Endothelial cell of umbilical vein (primary cell): ENCODE measurements at regions not wholly inside any gene's neighbourhood (a gene's known extent, or its start where the extent isn't known, plus 50 kb on each side); places are given as distances from the start of the nearest gene placed in this dataset.

Source experiments
- BruUV-seq: library from RNA; stranded (reverse); fragments of 400-500 nt; replicated peaks from 2 replicates; lab custom pipeline; 2021; lab: Mats Ljungman, UMichigan
- CTCF ChIA-PET: fragments of 300-600, 350-600 bp; sonication (Branson Sonifier 250); formaldehyde crosslinking; loops from one replicate; lab custom pipeline; 2021; ENCODE audit warnings: antibody characterized with exemption, inconsistent platforms; lab: Charles Lee
- POLR2A ChIA-PET: fragments of 300-600, 350-600 bp; sonication (Branson Sonifier 250); formaldehyde crosslinking; loops from one replicate; lab custom pipeline; 2021; ENCODE audit warnings: antibody characterized with exemption, inconsistent platforms; lab: Charles Lee
- DNase-seq: peaks from one replicate; pipeline ENCODE4 v3.0.0-alpha.2; 2011; ENCODE audit warnings: low read depth, low spot score
- FAIRE-seq: peaks from 2 replicates; lab custom pipeline; 2011; peaks lifted over from hg19 to GRCh38; lab: Jason Lieb, UNC
- H2AFZ ChIP-seq: 2 replicates; pipeline ENCODE4 v1.6.0; 2012; ENCODE audit warnings: low read depth, low read length, control low read depth, inconsistent platforms
- H3K27ac ChIP-seq: 2 replicates; pipeline ENCODE4 v1.5.1; 2011; ENCODE audit warnings: low read depth, mild to moderate bottlenecking, control low read depth, low read length, moderate library complexity; ENCODE audit not compliant: insufficient read depth
- H3K27me3 ChIP-seq, 2 experiments: 2 replicates each; pipeline versions ENCODE4 v1.6.0 to v1.6.1; 2011; ENCODE audit warnings: low read length in 2 of 2, mixed read lengths in 1 of 2; ENCODE audit not compliant: control insufficient read depth in 2 of 2, insufficient read depth in 2 of 2
- H3K36me3 ChIP-seq, 2 experiments: 2 replicates in 1 of 2; 3 replicates in 1 of 2; pipeline ENCODE4 v1.5.1; 2011; ENCODE audit warnings: low read length in 2 of 2, mild to moderate bottlenecking in 1 of 2, moderate library complexity in 1 of 2; ENCODE audit not compliant: control insufficient read depth in 2 of 2, insufficient read depth in 2 of 2; ENCODE audit errors: extremely low read depth in 1 of 2
- H3K4me1 ChIP-seq: 3 replicates; pipeline ENCODE4 v1.5.1; 2011; ENCODE audit warnings: mild to moderate bottlenecking, low read length; ENCODE audit not compliant: control insufficient read depth, insufficient read depth; ENCODE audit errors: extremely low read depth
- H3K4me2 ChIP-seq: 2 replicates; pipeline ENCODE4 v1.6.1; 2011; ENCODE audit warnings: low read length, control low read depth, mixed read lengths; ENCODE audit not compliant: insufficient read depth
- H3K4me3 ChIP-seq, 3 experiments: fragments of 200-600 bp in 1 of 3; sonication (generic), shearing (Covaris generic) in 1 of 3; replicated peaks in 1 of 3; 2 replicates each; pipeline ENCODE4 v1.5.1; 2011 to 2016; ENCODE audit warnings: control low read depth in 3 of 3, low read length in 3 of 3, mild to moderate bottlenecking in 2 of 3, inconsistent platforms in 1 of 3, low read depth in 1 of 3, moderate library complexity in 1 of 3; ENCODE audit not compliant: insufficient read depth in 1 of 3
- H3K79me2 ChIP-seq: 2 replicates; pipeline ENCODE4 v1.6.0; 2012; ENCODE audit warnings: low read length, inconsistent platforms; ENCODE audit not compliant: control insufficient read depth, insufficient read depth
- H3K9ac ChIP-seq: replicated peaks from 2 replicates; pipeline ENCODE3; 2011; ENCODE audit warnings: low read length, control low read depth; ENCODE audit not compliant: insufficient read depth; ENCODE audit errors: extremely low read depth
- H3K9me1 ChIP-seq: replicated peaks from 3 replicates; pipeline ENCODE4 v1.6.0; 2011; ENCODE audit warnings: mild to moderate bottlenecking, low read length; ENCODE audit not compliant: control insufficient read depth, insufficient read depth; ENCODE audit errors: extremely low read depth
- H3K9me3 ChIP-seq: replicated peaks from 2 replicates; pipeline ENCODE4 v1.5.1; 2012; ENCODE audit warnings: low read length, inconsistent platforms; ENCODE audit not compliant: control insufficient read depth, insufficient read depth
- H4K20me1 ChIP-seq: replicated peaks from 2 replicates; pipeline ENCODE3; 2011; ENCODE audit warnings: mild to moderate bottlenecking, low read length; ENCODE audit not compliant: control insufficient read depth, insufficient read depth; ENCODE audit errors: extremely low read depth
- EZH2 ChIP-seq: IDR thresholded peaks from 2 replicates; pipeline ENCODE4 v1.6.1; 2012; ENCODE audit warnings: borderline replicate concordance, low read depth, mild to moderate bottlenecking, moderate library complexity, low read length, inconsistent platforms; ENCODE audit not compliant: severe bottlenecking
- FOS ChIP-seq: IDR thresholded peaks from 2 replicates; pipeline ENCODE4 v1.6.1; 2011; ENCODE audit warnings: mild to moderate bottlenecking, low read length, moderate library complexity, borderline replicate concordance; ENCODE audit not compliant: insufficient read depth
- GATA2 ChIP-seq: IDR thresholded peaks from 2 replicates; pipeline ENCODE4 v1.7.0; 2011; ENCODE audit warnings: low read depth, mild to moderate bottlenecking, moderate library complexity, mixed read lengths, low read length; ENCODE audit not compliant: insufficient read length, insufficient read depth
- JUN ChIP-seq: IDR thresholded peaks from 2 replicates; pipeline ENCODE4 v1.6.1; 2011; ENCODE audit warnings: borderline replicate concordance, low read depth; ENCODE audit not compliant: insufficient read length, insufficient read depth
- MYC ChIP-seq: IDR thresholded peaks from one replicate; pipeline ENCODE4 v1.6.1; 2011; ENCODE audit warnings: mild to moderate bottlenecking, low read depth, low read length
- POLR2A ChIP-seq: IDR thresholded peaks from 2 replicates; pipeline ENCODE4 v1.6.1; 2012; ENCODE audit warnings: low read depth, mild to moderate bottlenecking, control low read depth, low read length
- POLR2AphosphoS5 ChIP-seq: IDR thresholded peaks from 2 replicates; pipeline ENCODE4 v1.6.1; 2012; ENCODE audit warnings: low read depth, mild to moderate bottlenecking, control low read depth, low read length, moderate library complexity; ENCODE audit not compliant: insufficient read depth
- dilution Hi-C: fragments of 300-500 bp; cut with MboI; formaldehyde crosslinking; loops from one replicate; pipeline ENCODE4 v1.15.0; 2019; ENCODE audit warnings: low sequenced_read_pairs; ENCODE audit not compliant: extremely low pct_ligation_motif_present
- intact Hi-C: fragments of 100-400 bp; cut with micrococcal nuclease; formaldehyde crosslinking; loops from one replicate; pipeline ENCODE4 v1.10.0; 2022
- TF ChIP-seq, protein P1 (sequence below), 2 donors: IDR thresholded peaks; 1 replicate in 1 of 2; 2 replicates in 1 of 2; pipeline ENCODE4 v1.5.1; 2011; ENCODE audit warnings: low read length in 2 of 2, mild to moderate bottlenecking in 2 of 2, moderate library complexity in 2 of 2, control low read depth in 1 of 2, inconsistent platforms in 1 of 2, low read depth in 1 of 2; ENCODE audit not compliant: insufficient read depth in 1 of 2; ENCODE audit errors: extremely low read depth in 1 of 2
- TF ChIP-seq, protein P2 (sequence below): IDR thresholded peaks from 2 replicates; pipeline ENCODE4 v1.6.1; 2011; ENCODE audit not compliant: insufficient read depth, insufficient read length

GRCh38 chrX:107325467-107325866 is 119.1 kb downstream of the DNAAF6 start:
- H3K4me2 ChIP-seq: no peak overlapping the region
- intact Hi-C loops: loop anchor here (1.0 to 10.0 kb wide), 2 partner anchors 300 to 431 kb away; no protein-coding TSS in a partner anchor
- H3K79me2 ChIP-seq: no peaks in the 10 kb centered on the region
- no TSS peak for BruUV-seq
- ChIA-PET POLR2A (no interaction called here), CTCF (interaction anchor here (1.2 to 2.4 kb wide), 5 partner anchors 12 to 451 kb away, joined by 4 to 17 read pairs (median 11); no protein-coding TSS in a partner anchor)
- TF ChIP-seq POLR2AphosphoS5 (no peak), POLR2A (no peak), JUN (no peak), FOS (no peak), GATA2 (no peak), MYC (no peak), EZH2 (no peak)
- TF ChIP-seq, protein P1, sequence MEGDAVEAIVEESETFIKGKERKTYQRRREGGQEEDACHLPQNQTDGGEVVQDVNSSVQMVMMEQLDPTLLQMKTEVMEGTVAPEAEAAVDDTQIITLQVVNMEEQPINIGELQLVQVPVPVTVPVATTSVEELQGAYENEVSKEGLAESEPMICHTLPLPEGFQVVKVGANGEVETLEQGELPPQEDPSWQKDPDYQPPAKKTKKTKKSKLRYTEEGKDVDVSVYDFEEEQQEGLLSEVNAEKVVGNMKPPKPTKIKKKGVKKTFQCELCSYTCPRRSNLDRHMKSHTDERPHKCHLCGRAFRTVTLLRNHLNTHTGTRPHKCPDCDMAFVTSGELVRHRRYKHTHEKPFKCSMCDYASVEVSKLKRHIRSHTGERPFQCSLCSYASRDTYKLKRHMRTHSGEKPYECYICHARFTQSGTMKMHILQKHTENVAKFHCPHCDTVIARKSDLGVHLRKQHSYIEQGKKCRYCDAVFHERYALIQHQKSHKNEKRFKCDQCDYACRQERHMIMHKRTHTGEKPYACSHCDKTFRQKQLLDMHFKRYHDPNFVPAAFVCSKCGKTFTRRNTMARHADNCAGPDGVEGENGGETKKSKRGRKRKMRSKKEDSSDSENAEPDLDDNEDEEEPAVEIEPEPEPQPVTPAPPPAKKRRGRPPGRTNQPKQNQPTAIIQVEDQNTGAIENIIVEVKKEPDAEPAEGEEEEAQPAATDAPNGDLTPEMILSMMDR (IDR thresholded peaks at IDR 0.05; ENCODE audit: extremely low read depth in 1 of 2, insufficient read depth in 1 of 2, low read depth in 1 of 2, low read length in 2 of 2): no peak
- TF ChIP-seq, protein P2, sequence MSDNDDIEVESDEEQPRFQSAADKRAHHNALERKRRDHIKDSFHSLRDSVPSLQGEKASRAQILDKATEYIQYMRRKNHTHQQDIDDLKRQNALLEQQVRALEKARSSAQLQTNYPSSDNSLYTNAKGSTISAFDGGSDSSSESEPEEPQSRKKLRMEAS: no peak
- H3K9me3 ChIP-seq: no peaks in the 10 kb centered on the region
- no peaks in the 10 kb centered on the region for H3K4me1 ChIP-seq
- dilution Hi-C loops: no loop called here
- no peak overlapping the region for H3K9ac ChIP-seq
- DNase-seq: no peak
- H4K20me1 ChIP-seq: no peaks in the 10 kb centered on the region
- no peak for FAIRE-seq
- H3K9me1 ChIP-seq: no peaks in the 10 kb centered on the region
- H3K27ac ChIP-seq: no peak overlapping the region
- no peaks in the 10 kb centered on the region for H3K36me3 ChIP-seq
- H2AFZ ChIP-seq: no peak overlapping the region
- H3K27me3 ChIP-seq: no peaks in the 10 kb centered on the region
- H3K4me3 ChIP-seq: no peak overlapping the region
